CD4-positive, CD25-positive, alpha-beta regulatory T cell (primary cell): ENCODE measurements at regions not wholly inside any gene's neighbourhood (a gene's known extent, or its start where the extent isn't known, plus 50 kb on each side); places are given as distances from the start of the nearest gene placed in this dataset.
A peak's percentile ranks its signal among the peaks of the same experiment; 100 is the strongest.
"Not testable (repeated sequence)": the region's sequence is repeated elsewhere in the genome, so short reads cannot be mapped to it uniquely, and the experiment has no call there.

Experiments
- ATAC-seq, 2 donors: fragments of 150-1000 bp; cut with Tn5 transposase; one replicate each; pipeline ENCODE4 v1.10.0; 2021; ENCODE audit warnings: low read depth in 2 of 2, moderate number of reproducible peaks in 2 of 2, moderate library complexity in 1 of 2
- DNase-seq, 3 donors: peaks; one replicate each; pipeline versions ENCODE4 v3.0.0 to v3.0.0-alpha.2; 2012 to 2022; ENCODE audit warnings: mixed read lengths in 1 of 3
- H3K27ac ChIP-seq: one replicate; pipeline ENCODE4 v1.7.0; 2013; ENCODE audit warnings: mild to moderate bottlenecking, low read length; ENCODE audit not compliant: insufficient read depth, poor library complexity, severe bottlenecking
- H3K27me3 ChIP-seq: one replicate; pipeline ENCODE4 v1.7.0; 2013; ENCODE audit warnings: low read length; ENCODE audit not compliant: control insufficient read depth, insufficient read depth
- H3K36me3 ChIP-seq: one replicate; pipeline ENCODE4 v1.7.0; 2013; ENCODE audit warnings: mild to moderate bottlenecking, low read length, moderate library complexity; ENCODE audit not compliant: control insufficient read depth, insufficient read depth
- H3K4me1 ChIP-seq: 2 replicates; pipeline ENCODE4 v1.7.0; 2013; ENCODE audit warnings: mild to moderate bottlenecking, low read length; ENCODE audit not compliant: insufficient read depth, control insufficient read depth, poor library complexity, severe bottlenecking
- H3K4me3 ChIP-seq: one replicate; pipeline ENCODE4 v1.7.0; 2013; ENCODE audit warnings: low read depth, mild to moderate bottlenecking, low read length, moderate library complexity
- H3K9me3 ChIP-seq, 2 experiments: 1 replicate in 1 of 2; 2 replicates in 1 of 2; pipeline ENCODE4 v1.7.0; 2013; ENCODE audit warnings: low read length in 2 of 2, mild to moderate bottlenecking in 1 of 2, moderate library complexity in 1 of 2; ENCODE audit not compliant: control insufficient read depth in 2 of 2
- H3K27ac Mint-ChIP-seq, 3 donors: one replicate each; pipeline ENCODE4 v1.8.0; 2020 to 2022; ENCODE audit warnings: mild to moderate bottlenecking in 3 of 3, mixed read lengths in 3 of 3, moderate library complexity in 2 of 3
- H3K27me3 Mint-ChIP-seq: one replicate; pipeline ENCODE4 v1.8.0; 2022; ENCODE audit warnings: mild to moderate bottlenecking, mixed read lengths
- H3K36me3 Mint-ChIP-seq: one replicate; pipeline ENCODE4 v1.8.0; 2020; ENCODE audit warnings: mixed read lengths
- H3K4me1 Mint-ChIP-seq, 4 donors: one replicate each; pipeline ENCODE4 v1.8.0; 2020 to 2022; ENCODE audit warnings: mixed read lengths in 4 of 4, mild to moderate bottlenecking in 1 of 4
- H3K4me3 Mint-ChIP-seq, 4 donors: one replicate each; pipeline ENCODE4 v1.8.0; 2020 to 2022; ENCODE audit warnings: mild to moderate bottlenecking in 4 of 4, mixed read lengths in 4 of 4, moderate library complexity in 3 of 4
- H3K9me3 Mint-ChIP-seq, 7 donors: one replicate each; pipeline ENCODE4 v1.8.0; 2020 to 2022; ENCODE audit warnings: mixed read lengths in 7 of 7, mild to moderate bottlenecking in 3 of 7, moderate library complexity in 2 of 7

GRCh38 chr12:8282181-8282580, 54.8 kb upstream of the FAM90A1 start:
- not testable (repeated sequence) for H3K4me3 Mint-ChIP-seq, H3K4me1 Mint-ChIP-seq, ATAC-seq, H3K9me3 Mint-ChIP-seq, H3K36me3 ChIP-seq, H3K36me3 Mint-ChIP-seq, DNase-seq, H3K27ac ChIP-seq, H3K9me3 ChIP-seq, H3K4me1 ChIP-seq, H3K27me3 ChIP-seq, H3K27ac Mint-ChIP-seq, H3K4me3 ChIP-seq
- peaks cover 25% of the 10 kb centered on the region for H3K27me3 Mint-ChIP-seq

DNA sequence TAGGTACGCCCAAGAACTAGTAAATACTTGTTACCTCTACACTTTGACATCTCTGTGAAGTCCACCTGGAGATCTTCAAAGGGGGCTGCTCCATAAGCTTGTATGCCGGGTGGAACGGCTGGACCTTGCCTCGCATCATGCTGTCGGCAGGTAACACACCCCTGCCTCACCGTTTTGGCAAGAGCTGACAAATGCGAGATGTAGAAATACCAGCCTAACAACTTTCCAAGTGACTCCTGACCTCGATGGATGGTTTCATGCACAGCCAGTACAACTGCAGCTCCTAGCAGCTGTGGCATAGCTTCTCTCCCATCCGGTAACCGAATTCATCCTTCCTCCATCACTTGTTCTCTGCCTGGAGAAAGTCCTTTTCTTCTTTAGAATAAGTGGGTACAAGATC, 58.3 kb upstream of the FAM90A1 start:
- not testable (repeated sequence) for H3K4me3 ChIP-seq, H3K9me3 Mint-ChIP-seq, H3K27me3 ChIP-seq, H3K4me1 ChIP-seq, ATAC-seq, H3K27ac ChIP-seq, H3K27ac Mint-ChIP-seq, H3K36me3 ChIP-seq, H3K36me3 Mint-ChIP-seq, H3K9me3 ChIP-seq, H3K4me3 Mint-ChIP-seq, DNase-seq, H3K4me1 Mint-ChIP-seq
- peaks cover 15% of the 10 kb centered on the region for H3K27me3 Mint-ChIP-seq

GRCh38 chr12:8291764-8292163, 64.3 kb upstream of the FAM90A1 start:
- H3K4me3 Mint-ChIP-seq, H3K4me3 ChIP-seq, H3K9me3 ChIP-seq, H3K4me1 ChIP-seq, H3K4me1 Mint-ChIP-seq, H3K27me3 ChIP-seq, ATAC-seq, H3K27ac Mint-ChIP-seq, H3K27ac ChIP-seq, DNase-seq, H3K36me3 ChIP-seq, H3K36me3 Mint-ChIP-seq, H3K9me3 Mint-ChIP-seq: not testable (repeated sequence)
- H3K27me3 Mint-ChIP-seq: peaks cover 24% of the 10 kb centered on the region

GRCh38 chr12:8294662-8295061, 67.2 kb upstream of the FAM90A1 start:
- H3K27me3 ChIP-seq, H3K4me1 Mint-ChIP-seq, H3K27ac ChIP-seq, H3K36me3 Mint-ChIP-seq, DNase-seq, H3K4me3 Mint-ChIP-seq, H3K4me1 ChIP-seq, H3K9me3 ChIP-seq, H3K27ac Mint-ChIP-seq, ATAC-seq, H3K9me3 Mint-ChIP-seq, H3K4me3 ChIP-seq, H3K36me3 ChIP-seq: not testable (repeated sequence)
- H3K27me3 Mint-ChIP-seq: peaks cover 21% of the 10 kb centered on the region

- H3K4me3 ChIP-seq, ATAC-seq, H3K27me3 Mint-ChIP-seq, H3K4me3 Mint-ChIP-seq, H3K4me1 ChIP-seq, H3K36me3 ChIP-seq, H3K27ac ChIP-seq, DNase-seq, H3K36me3 Mint-ChIP-seq, H3K4me1 Mint-ChIP-seq, H3K9me3 Mint-ChIP-seq, H3K27ac Mint-ChIP-seq, H3K27me3 ChIP-seq, H3K9me3 ChIP-seq: not testable (repeated sequence)
These were observed 81.2 kb upstream of the FAM90A1 start for GRCh38 chr12:8308611-8309010.

- not testable (repeated sequence) for H3K27me3 ChIP-seq, DNase-seq, H3K4me1 ChIP-seq, H3K36me3 ChIP-seq, H3K9me3 ChIP-seq, H3K9me3 Mint-ChIP-seq, H3K4me3 ChIP-seq, H3K4me3 Mint-ChIP-seq, ATAC-seq, H3K36me3 Mint-ChIP-seq, H3K27ac ChIP-seq, H3K27ac Mint-ChIP-seq, H3K27me3 Mint-ChIP-seq
- H3K4me1 Mint-ChIP-seq: peaks cover 16 to 27% (median 21%) of the 10 kb centered on the region in 4 donors
These were observed 88.6 kb upstream of the FAM90A1 start for GRCh38 chr12:8315997-8316396.

GRCh38 chr12:8317675-8318074, 90.3 kb upstream of the FAM90A1 start:
- H3K36me3 ChIP-seq, H3K27me3 ChIP-seq, H3K4me3 ChIP-seq, H3K4me3 Mint-ChIP-seq, H3K4me1 ChIP-seq, DNase-seq, H3K27ac ChIP-seq, H3K9me3 ChIP-seq, ATAC-seq, H3K36me3 Mint-ChIP-seq, H3K27me3 Mint-ChIP-seq, H3K9me3 Mint-ChIP-seq: not testable (repeated sequence)
- Mint-ChIP-seq H3K4me1 (peaks cover 16 to 35% (median 21%) of the 10 kb centered on the region in 4 donors), H3K27ac (peak overlapping the region in 1 of 3 donors; percentile 53)

DNA sequence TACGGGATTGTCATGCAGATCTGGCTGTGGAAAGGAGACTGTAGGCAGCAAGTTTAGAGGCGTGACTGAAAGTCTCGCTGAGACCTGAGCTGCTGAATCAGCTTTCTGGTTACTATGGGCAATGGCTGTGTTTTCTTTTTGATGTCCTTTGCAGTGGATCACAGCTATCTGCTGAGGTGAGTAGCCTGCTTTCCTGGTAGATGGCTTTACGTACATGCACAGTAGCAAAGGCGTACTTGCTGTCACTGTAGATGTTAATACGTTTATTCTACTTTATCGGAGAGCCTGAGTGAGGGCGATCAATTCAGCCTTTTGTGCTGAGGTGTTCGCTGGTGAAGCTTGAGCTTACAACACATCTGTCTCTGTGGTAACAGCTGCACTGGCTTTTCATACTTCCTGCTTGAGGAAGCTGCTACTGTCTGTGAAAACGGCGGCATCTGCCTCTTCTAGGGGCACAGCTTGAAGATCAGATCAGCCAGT, 92.9 kb upstream of the FAM90A1 start:
- not testable (repeated sequence) for H3K9me3 Mint-ChIP-seq, H3K27me3 ChIP-seq, H3K36me3 Mint-ChIP-seq, H3K9me3 ChIP-seq, ATAC-seq, H3K4me1 ChIP-seq, H3K27me3 Mint-ChIP-seq, H3K36me3 ChIP-seq
- Histone ChIP-seq H3K4me3 (peak overlapping the region; percentile 83), H3K27ac (peak overlapping the region; percentile 70)
- Mint-ChIP-seq H3K4me3 (peak overlapping the region; percentile 66 to 87 (median 85)), H3K4me1 (peaks cover 16 to 36% (median 21%) of the 10 kb centered on the region in 4 donors), H3K27ac (peak overlapping the region; percentile 83 to 95 (median 90))
- DNase-seq: peak; percentile 19 to 74 (median 68)
